NT2/D1 (cell line): ENCODE measurements at regions not wholly inside any gene's neighbourhood (a gene's known extent, or its start where the extent isn't known, plus 50 kb on each side); places are given as distances from the start of the nearest gene placed in this dataset.

Experiments
- DNase-seq: peaks from one replicate; pipeline ENCODE4 v3.0.0-alpha.2; 2011; ENCODE audit warnings: low read depth, low spot score
- H3K27me3 ChIP-seq: 2 replicates; pipeline ENCODE4 v1.6.0; 2011; ENCODE audit warnings: mild to moderate bottlenecking; ENCODE audit not compliant: insufficient read length, insufficient read depth
- H3K36me3 ChIP-seq: 2 replicates; pipeline ENCODE4 v1.6.1; 2011; ENCODE audit warnings: mild to moderate bottlenecking, low read length, mixed read lengths; ENCODE audit not compliant: insufficient read depth, insufficient read length
- H3K4me1 ChIP-seq: 2 replicates; pipeline ENCODE4 v1.5.1; 2011; ENCODE audit not compliant: insufficient read depth, insufficient read length
- H3K4me3 ChIP-seq: 2 replicates; pipeline ENCODE4 v1.5.1; 2011; ENCODE audit warnings: low read depth; ENCODE audit not compliant: insufficient read length
- H3K9ac ChIP-seq: 2 replicates; pipeline ENCODE4 v1.6.0; 2011; ENCODE audit warnings: low read depth; ENCODE audit not compliant: insufficient read length
- H3K9me3 ChIP-seq: 2 replicates; pipeline ENCODE4 v1.5.1; 2011; ENCODE audit warnings: mild to moderate bottlenecking, low read length; ENCODE audit not compliant: insufficient read depth
- SUZ12 ChIP-seq: IDR thresholded peaks from 2 replicates; pipeline ENCODE4 v1.6.1; 2011; ENCODE audit not compliant: insufficient read length, insufficient read depth; ENCODE audit errors: extremely low read depth
- YY1 ChIP-seq: IDR thresholded peaks from 2 replicates; pipeline ENCODE4 v1.6.1; 2011; ENCODE audit not compliant: insufficient read length, insufficient read depth
- ZNF274 ChIP-seq: IDR thresholded peaks from 2 replicates; pipeline ENCODE4 v1.6.1; 2011; ENCODE audit warnings: mild to moderate bottlenecking, low read depth, low read length

GRCh38 chr3:4001976-4002375 lies 202.7 kb downstream of the LRRN1 start:
- Histone ChIP-seq H3K9me3 (peaks cover 4% of the 10 kb centered on the region; the same call in 1 of the 2 replicates), H3K36me3 (no peaks in the 10 kb centered on the region), H3K9ac (no peak overlapping the region), H3K4me1 (no peaks in the 10 kb centered on the region), H3K27me3 (no peaks in the 10 kb centered on the region), H3K4me3 (no peak overlapping the region)
- TF ChIP-seq ZNF274 (no peak), YY1 (no peak), SUZ12 (no peak)
- DNase-seq = no peak

GRCh38 chr3:4006288-4006687 lies 207.1 kb downstream of the LRRN1 start:
- no peak for TF ChIP-seq SUZ12
- no peak for TF ChIP-seq YY1
- TF ChIP-seq ZNF274 = no peak
- no peak for DNase-seq
- Histone ChIP-seq H3K4me3 (no peak overlapping the region), H3K4me1 (no peaks in the 10 kb centered on the region), H3K27me3 (no peaks in the 10 kb centered on the region), H3K9me3 (no peaks in the 10 kb centered on the region), H3K9ac (no peak overlapping the region), H3K36me3 (no peaks in the 10 kb centered on the region)

DNA sequence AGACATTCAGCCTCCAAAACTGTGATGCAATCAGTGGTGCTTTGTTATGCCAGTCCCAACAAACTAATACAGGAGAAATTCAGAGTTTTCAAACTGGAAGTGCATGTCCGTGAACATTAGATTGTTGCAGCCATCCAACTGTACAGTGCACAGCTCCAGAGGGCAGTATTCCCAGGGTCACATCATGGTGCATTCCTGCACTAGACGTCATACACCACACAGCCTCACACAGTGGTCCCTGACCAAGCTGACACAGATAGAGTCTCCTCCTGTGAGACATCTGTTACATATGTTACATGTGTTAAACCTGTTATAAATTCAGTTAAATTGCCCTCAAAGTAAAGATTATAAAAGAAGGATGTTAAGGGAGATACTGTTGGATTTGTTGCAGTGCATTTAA lies 209.0 kb downstream of the LRRN1 start:
- no peak for TF ChIP-seq ZNF274
- TF ChIP-seq YY1 = no peak
- no peak for TF ChIP-seq SUZ12
- H3K9ac ChIP-seq = no peak overlapping the region
- no peaks in the 10 kb centered on the region for H3K9me3 ChIP-seq
- no peak for DNase-seq
- no peak overlapping the region for H3K4me3 ChIP-seq
- H3K36me3 ChIP-seq = no peaks in the 10 kb centered on the region
- H3K4me1 ChIP-seq = no peaks in the 10 kb centered on the region
- H3K27me3 ChIP-seq = no peaks in the 10 kb centered on the region

- Histone ChIP-seq H3K36me3 (no peaks in the 10 kb centered on the region), H3K4me1 (no peaks in the 10 kb centered on the region), H3K9ac (no peak overlapping the region), H3K27me3 (no peaks in the 10 kb centered on the region), H3K9me3 (no peaks in the 10 kb centered on the region), H3K4me3 (no peak overlapping the region)
- TF ChIP-seq ZNF274 (no peak), YY1 (no peak)
- no peak for DNase-seq
Observed at GRCh38 chr3:4011166-4011565, 211.9 kb downstream of the LRRN1 start.

GRCh38 chr3:4015426-4015825 lies 216.2 kb downstream of the LRRN1 start:
- Histone ChIP-seq H3K9ac (no peak overlapping the region), H3K36me3 (no peaks in the 10 kb centered on the region), H3K9me3 (no peaks in the 10 kb centered on the region), H3K27me3 (no peaks in the 10 kb centered on the region), H3K4me1 (no peaks in the 10 kb centered on the region), H3K4me3 (no peak overlapping the region)
- DNase-seq = no peak
- TF ChIP-seq ZNF274 = no peak
- no peak for TF ChIP-seq YY1
- no peak for TF ChIP-seq SUZ12

- Histone ChIP-seq H3K4me3 (no peak overlapping the region), H3K4me1 (no peaks in the 10 kb centered on the region), H3K9me3 (no peaks in the 10 kb centered on the region), H3K9ac (no peak overlapping the region), H3K27me3 (no peaks in the 10 kb centered on the region), H3K36me3 (no peaks in the 10 kb centered on the region)
- no peak for TF ChIP-seq SUZ12
- TF ChIP-seq YY1 = no peak
- TF ChIP-seq ZNF274 = no peak
- DNase-seq = no peak
Observed at GRCh38 chr3:4019501-4019900, 220.3 kb downstream of the LRRN1 start.

GRCh38 chr3:4021162-4021561 lies 221.9 kb downstream of the LRRN1 start:
- no peaks in the 10 kb centered on the region for H3K9me3 ChIP-seq
- DNase-seq = no peak
- no peak overlapping the region for H3K4me3 ChIP-seq
- no peaks in the 10 kb centered on the region for H3K4me1 ChIP-seq
- no peaks in the 10 kb centered on the region for H3K27me3 ChIP-seq
- no peak overlapping the region for H3K9ac ChIP-seq
- TF ChIP-seq YY1 (no peak), ZNF274 (no peak), SUZ12 (no peak)
- no peaks in the 10 kb centered on the region for H3K36me3 ChIP-seq

DNA sequence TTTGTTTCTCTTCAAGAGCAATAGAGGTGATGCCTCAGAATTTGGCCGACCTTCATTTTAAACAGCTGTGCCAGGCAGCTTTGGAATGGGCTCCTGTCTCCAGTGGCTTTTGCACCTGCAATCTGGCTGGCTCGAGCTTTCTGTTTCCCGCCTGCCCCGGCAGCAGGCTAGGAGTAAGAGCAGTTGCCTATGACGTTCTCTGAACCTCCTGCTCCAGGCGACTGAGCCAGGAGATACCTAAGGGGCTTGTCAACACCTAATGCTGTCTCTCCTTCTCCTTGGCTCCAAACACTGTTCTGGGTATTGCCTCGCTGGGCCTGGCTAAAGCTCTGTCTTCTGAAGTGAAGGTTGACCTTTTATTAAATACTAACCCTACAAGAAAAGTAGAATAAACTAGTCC lies 229.9 kb downstream of the LRRN1 start:
- H3K9me3 ChIP-seq = no peaks in the 10 kb centered on the region
- no peaks in the 10 kb centered on the region for H3K4me1 ChIP-seq
- no peak overlapping the region for H3K9ac ChIP-seq
- no peaks in the 10 kb centered on the region for H3K36me3 ChIP-seq
- no peak overlapping the region for H3K4me3 ChIP-seq
- no peaks in the 10 kb centered on the region for H3K27me3 ChIP-seq
- TF ChIP-seq SUZ12 = no peak
- no peak for TF ChIP-seq YY1
- no peak for TF ChIP-seq ZNF274
- DNase-seq = no peak
